Suprapubic skin (tissue), 4 donors: ENCODE measurements at regions not wholly inside any gene's neighbourhood (a gene's known extent, or its start where the extent isn't known, plus 50 kb on each side); places are given as distances from the start of the nearest gene placed in this dataset.

Experiments used
- DNase-seq, 2 donors: peaks; one replicate each; pipeline ENCODE4 v3.0.0-alpha.2; 2019; ENCODE audit warnings: low spot score in 2 of 2
- H3K27ac ChIP-seq: fragments of 200-600 bp; sonication (generic); one replicate; pipeline ENCODE4 v1.5.1; 2019
- H3K27me3 ChIP-seq: fragments of 200-600 bp; sonication (generic); one replicate; pipeline ENCODE4 v1.5.1; 2019
- H3K36me3 ChIP-seq: fragments of 200-600 bp; sonication (generic); one replicate; pipeline ENCODE4 v1.5.1; 2019
- H3K4me1 ChIP-seq: fragments of 200-600 bp; sonication (generic); one replicate; pipeline ENCODE4 v1.5.1; 2019
- H3K4me3 ChIP-seq: fragments of 200-600 bp; sonication (generic); one replicate; pipeline ENCODE4 v1.5.1; 2019; ENCODE audit warnings: mild to moderate bottlenecking
- H3K9me3 ChIP-seq: fragments of 200-600 bp; sonication (generic); one replicate; pipeline ENCODE4 v1.5.1; 2019
- EP300 ChIP-seq: sonication (generic); formaldehyde crosslinking; IDR thresholded peaks from one replicate; pipeline ENCODE4 v1.6.1; 2017; ENCODE audit warnings: antibody characterized with exemption
- POLR2A ChIP-seq, 2 donors: fragments of 450-650 bp; IDR thresholded peaks; one replicate each; pipeline ENCODE4 v1.6.1; 2017; ENCODE audit warnings: antibody characterized with exemption in 2 of 2, mild to moderate bottlenecking in 2 of 2, moderate library complexity in 2 of 2
- POLR2AphosphoS5 ChIP-seq, 3 donors: sonication (generic); formaldehyde crosslinking; IDR thresholded peaks; one replicate each; pipeline ENCODE4 v1.6.1; 2017; ENCODE audit warnings: antibody characterized with exemption in 3 of 3
- WGBS: methylation state at CpG from one replicate; pipeline ENCODE4 v1.1.5; 2018; 5-methylcytosine and 5-hydroxymethylcytosine counted together
- TF ChIP-seq, protein P1 (sequence below), 2 donors: fragments of 200-600 bp in 1 of 2; fragments of 450-650 bp in 1 of 2; sonication (generic) in 1 of 2; IDR thresholded peaks; one replicate each; pipeline ENCODE4 v1.5.1; 2016 to 2019; ENCODE audit warnings: antibody characterized with exemption in 2 of 2, mild to moderate bottlenecking in 1 of 2, moderate library complexity in 1 of 2

GRCh38 chr4:160257318-160257717 is 1154.4 kb downstream of the RAPGEF2 start:
- no peaks in the 10 kb centered on the region for H3K27me3 ChIP-seq
- no peak overlapping the region for H3K27ac ChIP-seq
- TF ChIP-seq, protein P1, sequence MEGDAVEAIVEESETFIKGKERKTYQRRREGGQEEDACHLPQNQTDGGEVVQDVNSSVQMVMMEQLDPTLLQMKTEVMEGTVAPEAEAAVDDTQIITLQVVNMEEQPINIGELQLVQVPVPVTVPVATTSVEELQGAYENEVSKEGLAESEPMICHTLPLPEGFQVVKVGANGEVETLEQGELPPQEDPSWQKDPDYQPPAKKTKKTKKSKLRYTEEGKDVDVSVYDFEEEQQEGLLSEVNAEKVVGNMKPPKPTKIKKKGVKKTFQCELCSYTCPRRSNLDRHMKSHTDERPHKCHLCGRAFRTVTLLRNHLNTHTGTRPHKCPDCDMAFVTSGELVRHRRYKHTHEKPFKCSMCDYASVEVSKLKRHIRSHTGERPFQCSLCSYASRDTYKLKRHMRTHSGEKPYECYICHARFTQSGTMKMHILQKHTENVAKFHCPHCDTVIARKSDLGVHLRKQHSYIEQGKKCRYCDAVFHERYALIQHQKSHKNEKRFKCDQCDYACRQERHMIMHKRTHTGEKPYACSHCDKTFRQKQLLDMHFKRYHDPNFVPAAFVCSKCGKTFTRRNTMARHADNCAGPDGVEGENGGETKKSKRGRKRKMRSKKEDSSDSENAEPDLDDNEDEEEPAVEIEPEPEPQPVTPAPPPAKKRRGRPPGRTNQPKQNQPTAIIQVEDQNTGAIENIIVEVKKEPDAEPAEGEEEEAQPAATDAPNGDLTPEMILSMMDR (IDR thresholded peaks at IDR 0.05), result no peak
- H3K4me1 ChIP-seq, result no peaks in the 10 kb centered on the region
- 56% methylated on average over 2 of the region's 2 CpGs for WGBS
- no peak overlapping the region for H3K4me3 ChIP-seq
- no peak for DNase-seq
- no peaks in the 10 kb centered on the region for H3K9me3 ChIP-seq
- H3K36me3 ChIP-seq, result no peaks in the 10 kb centered on the region

GRCh38 chr4:160265014-160265413 is 1162.1 kb downstream of the RAPGEF2 start:
- TF ChIP-seq POLR2A (IDR thresholded peaks at IDR 0.05) (no peak), POLR2AphosphoS5 (IDR thresholded peaks at IDR 0.05) (no peak), EP300 (no peak)
- TF ChIP-seq, protein P1 (IDR thresholded peaks at IDR 0.05), result no peak
- WGBS, result 27% methylated on average over 1 of the region's 1 CpG
- Histone ChIP-seq H3K4me3 (no peak overlapping the region), H3K36me3 (no peaks in the 10 kb centered on the region), H3K27ac (no peak overlapping the region), H3K4me1 (no peaks in the 10 kb centered on the region), H3K9me3 (no peaks in the 10 kb centered on the region), H3K27me3 (no peaks in the 10 kb centered on the region)
- no peak for DNase-seq

- TF ChIP-seq, protein P1 (IDR thresholded peaks at IDR 0.05), result no peak
- no peak for TF ChIP-seq POLR2AphosphoS5 (IDR thresholded peaks at IDR 0.05)
- no peak for TF ChIP-seq EP300
- no peak for TF ChIP-seq POLR2A (IDR thresholded peaks at IDR 0.05)
These were observed 1163.0 kb downstream of the RAPGEF2 start for GRCh38 chr4:160265836-160266235.

DNA sequence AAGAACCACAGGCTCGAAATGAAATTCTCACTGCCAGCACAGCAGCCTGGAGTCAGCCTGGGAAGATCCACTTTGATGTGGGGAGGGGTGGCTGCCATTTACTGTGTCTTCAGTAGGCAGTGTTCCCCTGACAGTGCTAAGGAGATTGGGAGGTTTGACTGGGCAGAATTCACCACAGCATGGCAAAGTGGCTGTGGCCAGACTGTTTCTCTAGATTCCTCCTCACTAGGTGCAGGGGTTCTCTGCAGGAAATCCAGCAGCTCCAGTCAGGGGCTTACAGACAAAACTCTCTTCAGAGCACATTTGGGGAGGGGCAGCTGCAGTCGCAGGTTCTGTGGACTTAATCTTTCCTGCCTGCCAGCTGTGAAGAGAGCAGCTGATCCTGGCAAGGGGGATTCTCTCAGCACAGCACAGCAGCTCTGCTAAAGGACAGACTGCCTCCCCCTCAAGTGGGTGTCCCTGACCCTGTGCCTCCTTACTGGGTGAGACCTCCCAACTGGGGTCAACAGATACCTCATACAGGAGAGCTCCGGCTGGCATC is 1174.0 kb downstream of the RAPGEF2 start:
- Histone ChIP-seq H3K27me3 (no peaks in the 10 kb centered on the region), H3K27ac (no peak overlapping the region), H3K4me3 (no peak overlapping the region), H3K4me1 (no peaks in the 10 kb centered on the region), H3K36me3 (no peaks in the 10 kb centered on the region), H3K9me3 (peaks cover 12% of the 10 kb centered on the region)
- TF ChIP-seq EP300 (no peak), POLR2AphosphoS5 (IDR thresholded peaks at IDR 0.05) (no peak), POLR2A (IDR thresholded peaks at IDR 0.05) (no peak)
- TF ChIP-seq, protein P1 (IDR thresholded peaks at IDR 0.05), result no peak
- DNase-seq, result no peak
- WGBS, result 58% methylated on average over 3 of the region's 3 CpGs

More at GRCh38 chr4:160265836-160266235, 1163.0 kb downstream of the RAPGEF2 start:
- Histone ChIP-seq H3K27ac (no peak overlapping the region), H3K4me1 (no peaks in the 10 kb centered on the region), H3K4me3 (no peak overlapping the region), H3K9me3 (no peaks in the 10 kb centered on the region), H3K27me3 (no peaks in the 10 kb centered on the region), H3K36me3 (no peaks in the 10 kb centered on the region)
- WGBS, result 77% methylated on average over 2 of the region's 2 CpGs
- no peak for DNase-seq

- Histone ChIP-seq H3K27me3 (no peaks in the 10 kb centered on the region), H3K4me3 (no peak overlapping the region), H3K27ac (no peak overlapping the region), H3K36me3 (no peaks in the 10 kb centered on the region), H3K9me3 (peaks cover 8% of the 10 kb centered on the region), H3K4me1 (no peaks in the 10 kb centered on the region)
- TF ChIP-seq POLR2AphosphoS5 (IDR thresholded peaks at IDR 0.05) (no peak), POLR2A (IDR thresholded peaks at IDR 0.05) (no peak), EP300 (no peak)
- TF ChIP-seq, protein P1 (IDR thresholded peaks at IDR 0.05), result no peak
- DNase-seq, result no peak
- 75% methylated on average over 1 of the region's 1 CpG for WGBS
These were observed 1180.2 kb downstream of the RAPGEF2 start for GRCh38 chr4:160283081-160283480.
